HG03354 (cell line): ENCODE measurements at regions not wholly inside any gene's neighbourhood (a gene's known extent, or its start where the extent isn't known, plus 50 kb on each side); places are given as distances from the start of the nearest gene placed in this dataset.

Experiments used
- ATAC-seq: cut with Tn5 transposase; IDR thresholded peaks from one replicate; pipeline ENCODE4 v1.9.1; 2021; ENCODE audit warnings: mild to moderate bottlenecking; ENCODE audit not compliant: unreplicated experiment, poor library complexity, severe bottlenecking

DNA sequence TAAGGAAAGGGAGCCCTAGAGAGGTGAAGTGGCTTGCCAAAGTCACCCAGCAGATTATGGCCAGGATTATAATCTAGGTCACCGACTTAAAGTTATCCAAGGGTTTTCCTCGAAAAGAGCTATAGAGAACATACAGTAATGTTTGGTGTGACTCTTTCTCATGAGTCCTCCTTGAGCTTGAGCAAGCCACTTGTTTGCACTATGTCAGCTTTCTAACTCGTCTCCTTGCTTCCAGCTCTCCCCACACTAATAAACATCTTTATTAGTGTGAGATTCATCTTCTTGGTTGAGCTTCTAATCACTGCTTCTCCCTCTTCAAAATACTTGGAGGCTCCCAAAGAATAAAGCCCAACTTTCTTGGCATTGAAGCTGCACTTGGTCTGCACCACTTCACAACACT, 390.0 kb upstream of the USP24 start:
- no peak for ATAC-seq

DNA sequence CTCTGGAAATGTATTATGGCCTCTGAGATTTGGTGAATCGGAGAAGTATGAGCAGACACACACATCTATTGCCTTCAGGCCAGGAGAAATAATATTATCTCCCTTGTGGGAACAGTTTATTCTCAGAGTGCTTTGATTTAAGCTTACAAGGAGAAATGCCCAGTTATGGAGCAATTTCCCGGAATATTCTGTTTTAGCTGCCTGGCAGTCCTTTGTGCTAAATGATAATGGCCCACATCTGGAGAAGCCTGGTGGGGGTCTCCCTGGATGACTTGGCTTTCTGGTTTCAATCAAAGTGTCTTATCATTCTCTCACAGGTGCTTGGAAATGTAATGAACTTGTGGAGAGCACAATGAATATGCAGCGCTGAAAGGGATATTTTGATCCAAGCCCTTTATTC, 389.6 kb upstream of the USP24 start:
- no peak for ATAC-seq

DNA sequence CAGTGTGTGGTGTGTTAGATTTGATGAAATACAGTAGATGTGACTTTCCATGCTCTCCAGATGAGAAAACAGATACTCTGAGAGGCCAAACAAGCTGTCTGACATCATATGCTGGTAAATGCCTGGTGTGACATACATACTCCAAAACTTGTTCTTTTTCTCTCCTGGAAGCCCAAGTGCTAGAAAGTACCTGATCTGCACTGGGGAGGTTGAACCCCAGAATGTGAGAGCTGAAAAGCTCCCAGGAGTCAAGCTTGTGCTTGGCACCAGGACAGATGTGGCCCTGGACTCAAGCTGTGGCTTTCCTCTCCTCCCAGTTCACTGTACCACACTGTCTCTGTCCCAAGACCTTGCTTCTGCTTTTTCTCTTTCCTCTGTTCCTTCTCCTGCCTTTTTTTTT, 389.0 kb upstream of the USP24 start:
- ATAC-seq = no peak

DNA sequence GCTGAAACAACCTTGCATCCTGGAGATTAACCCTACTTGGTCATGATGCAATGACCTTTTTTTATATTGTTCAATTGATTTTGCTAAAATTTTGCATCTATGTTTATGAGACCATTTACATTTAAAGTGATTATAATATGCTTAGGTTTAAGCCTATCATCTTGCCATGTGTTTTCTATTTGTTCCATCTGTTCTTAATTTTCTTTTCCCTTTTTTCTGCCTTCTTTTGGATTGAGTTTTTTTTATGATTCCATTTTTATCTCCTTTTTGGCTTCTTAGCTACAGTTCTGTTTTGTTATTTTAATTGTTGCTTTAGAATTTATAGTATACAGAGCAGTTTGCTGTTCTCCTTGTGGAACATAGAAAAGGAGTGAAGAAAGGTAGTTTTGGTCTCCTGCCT, 385.1 kb upstream of the USP24 start:
- ATAC-seq = no peak

DNA sequence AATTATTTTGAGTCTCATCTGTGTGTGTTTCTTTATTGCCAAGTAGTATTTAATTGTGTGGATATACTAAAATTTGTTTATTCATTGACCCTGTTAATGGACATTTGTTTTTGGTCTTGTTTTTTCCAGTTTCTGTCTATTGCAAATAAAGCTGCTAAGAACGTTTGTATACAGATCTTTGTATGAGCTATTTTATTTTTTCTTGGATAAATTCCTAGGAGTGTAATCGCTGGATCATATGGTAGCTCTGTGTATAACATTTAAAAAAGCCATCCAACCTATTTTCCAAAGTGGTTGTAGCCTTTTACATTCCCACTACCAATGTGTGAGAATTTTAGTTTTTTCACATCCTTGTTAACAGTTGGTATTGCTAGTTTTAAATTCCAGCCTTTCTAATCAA, 382.7 kb upstream of the USP24 start:
- no peak for ATAC-seq

DNA sequence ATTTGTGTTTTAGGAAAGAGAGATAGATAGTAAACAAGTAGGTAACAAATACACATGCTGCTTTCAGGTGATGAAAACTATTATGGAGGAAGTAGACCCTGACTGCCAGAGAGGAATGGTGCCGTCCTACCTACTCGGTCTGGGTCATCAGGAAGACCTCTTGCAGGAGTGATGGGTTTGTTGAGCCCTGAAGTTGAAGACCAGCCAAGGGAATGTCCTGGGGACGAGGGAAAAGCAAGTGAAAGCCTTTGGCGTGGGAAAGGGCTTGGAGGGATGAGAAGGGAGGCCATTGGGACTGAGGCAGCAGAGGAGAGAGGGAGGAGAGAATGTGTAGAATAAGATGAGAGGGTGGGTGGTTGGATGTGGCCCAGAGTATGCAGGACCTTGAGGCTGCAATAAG, 379.5 kb upstream of the USP24 start:
- no peak for ATAC-seq

DNA sequence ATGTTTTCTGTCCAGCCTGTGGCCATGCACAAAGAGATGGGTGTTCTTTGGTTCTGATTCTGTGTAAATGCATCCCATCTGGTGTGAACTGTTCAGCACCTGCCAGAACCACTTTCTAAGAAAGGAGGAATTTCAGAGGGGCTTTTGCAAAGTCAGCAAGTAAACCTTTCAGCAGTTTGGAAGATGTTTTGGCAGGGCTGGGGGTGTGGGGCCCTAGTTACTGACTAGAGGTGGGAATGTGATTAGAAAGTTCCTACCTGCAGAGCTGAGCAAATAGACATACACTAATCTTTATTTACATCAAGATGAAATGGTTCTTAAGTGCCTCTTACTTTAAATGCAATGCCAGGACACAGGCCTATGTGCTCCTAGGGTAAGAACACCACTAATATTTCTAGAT, 378.1 kb upstream of the USP24 start:
- ATAC-seq = no peak

DNA sequence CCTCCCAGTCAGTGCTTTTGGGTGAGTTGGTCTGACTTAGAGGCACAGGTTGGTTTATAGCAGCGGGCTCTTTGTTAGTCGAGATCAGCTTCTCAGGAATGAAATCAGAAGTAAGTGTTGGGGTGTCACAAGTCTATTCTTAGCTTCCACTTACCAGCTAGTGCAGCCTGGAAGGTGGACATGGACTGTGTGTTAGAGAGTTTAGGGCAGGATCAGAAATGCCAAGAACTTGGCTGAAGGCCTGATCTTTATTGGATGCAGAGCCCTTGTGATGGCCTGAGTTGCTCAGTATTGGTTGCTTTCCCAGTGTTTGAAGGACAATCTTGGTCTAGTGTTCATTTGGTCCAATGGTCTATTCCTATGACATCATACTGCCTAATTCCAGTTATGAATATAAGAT, 377.0 kb upstream of the USP24 start:
- no peak for ATAC-seq

DNA sequence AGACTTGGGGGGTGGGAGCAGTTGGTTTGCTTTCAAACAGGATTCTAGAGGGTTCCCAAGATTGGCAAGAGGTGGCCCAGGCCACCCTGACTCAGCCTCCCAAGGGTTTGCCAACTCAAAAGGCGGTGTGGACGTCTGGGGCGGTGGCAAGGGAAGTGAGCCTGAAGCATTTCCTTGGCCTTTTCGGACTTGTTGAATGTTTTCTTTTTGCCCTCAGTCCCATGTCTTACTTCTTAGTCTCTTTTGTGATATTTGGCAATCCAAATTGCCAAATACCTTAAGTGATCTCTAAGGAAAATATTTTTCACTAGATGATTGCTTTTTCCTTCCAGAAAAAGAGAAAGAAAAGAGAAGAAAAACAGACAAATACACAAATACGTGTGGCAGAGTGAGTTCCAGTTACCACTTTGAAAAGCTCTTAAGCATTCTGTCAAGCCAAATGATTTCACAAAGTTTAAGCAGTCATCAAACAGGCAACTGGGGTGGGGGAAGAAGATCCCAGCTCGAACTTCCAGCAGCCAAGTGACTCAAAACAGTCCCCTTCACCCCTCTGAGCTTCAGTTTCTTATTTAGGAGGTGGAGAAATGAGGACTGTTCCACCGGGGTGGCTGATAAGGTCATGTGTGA, 374.6 kb upstream of the USP24 start:
- no peak for ATAC-seq

DNA sequence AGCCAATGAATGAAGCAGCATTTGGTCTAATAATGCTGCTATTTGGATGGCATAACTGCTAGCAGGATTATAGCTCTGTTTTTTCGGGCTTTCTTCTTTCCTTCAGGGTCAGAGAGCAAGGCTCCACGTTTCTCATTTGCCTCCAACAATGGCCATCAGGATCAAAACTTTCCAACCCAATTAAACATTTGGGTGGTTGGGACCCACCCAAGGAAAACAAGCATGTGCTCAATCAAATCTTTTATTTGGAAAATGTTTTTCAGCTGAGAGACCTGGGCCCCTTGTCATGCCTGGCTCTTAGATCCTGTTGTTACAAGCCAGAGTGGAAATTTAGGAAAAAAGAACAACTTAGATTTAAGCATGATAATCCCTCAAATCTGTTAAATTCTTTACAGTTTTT, 373.1 kb upstream of the USP24 start:
- no peak for ATAC-seq

DNA sequence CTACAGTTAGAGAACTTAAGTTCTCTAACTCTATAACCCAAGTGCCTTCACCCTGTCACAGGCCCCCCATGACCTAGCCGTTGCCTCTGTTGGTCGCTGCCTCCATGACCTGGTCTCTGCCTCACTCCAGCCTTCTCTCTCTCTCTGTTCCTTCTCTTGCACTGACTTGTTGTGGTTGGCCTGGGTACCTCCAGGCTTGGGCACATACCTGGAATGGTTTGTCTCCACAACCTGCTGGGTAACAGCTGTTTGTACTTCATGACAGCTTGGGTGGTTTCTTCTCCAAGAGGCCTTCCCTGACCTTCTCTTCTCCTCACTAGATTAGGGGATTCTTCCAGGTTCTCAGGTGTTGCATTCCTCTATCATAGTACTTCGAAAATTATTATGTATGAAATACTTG, 371.6 kb upstream of the USP24 start:
- no peak for ATAC-seq

DNA sequence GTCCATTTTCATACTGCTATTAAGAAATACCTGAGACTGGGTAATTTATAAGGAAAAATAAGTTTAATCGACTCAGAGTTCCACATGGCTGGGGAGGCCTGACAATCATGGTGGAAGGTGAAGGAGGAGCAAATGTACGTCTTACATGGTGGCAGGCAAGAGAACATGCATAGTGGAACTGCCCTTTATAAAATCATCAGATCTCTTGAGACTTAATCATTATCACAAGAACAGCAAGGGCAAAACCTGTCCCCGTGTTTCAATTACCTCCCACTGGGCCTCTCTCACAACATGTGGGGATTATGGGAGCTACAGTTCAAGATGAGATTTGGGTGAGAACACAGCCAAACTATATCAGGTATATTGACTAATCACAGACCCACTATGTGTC, 370.2 kb upstream of the USP24 start:
- ATAC-seq = no peak

DNA sequence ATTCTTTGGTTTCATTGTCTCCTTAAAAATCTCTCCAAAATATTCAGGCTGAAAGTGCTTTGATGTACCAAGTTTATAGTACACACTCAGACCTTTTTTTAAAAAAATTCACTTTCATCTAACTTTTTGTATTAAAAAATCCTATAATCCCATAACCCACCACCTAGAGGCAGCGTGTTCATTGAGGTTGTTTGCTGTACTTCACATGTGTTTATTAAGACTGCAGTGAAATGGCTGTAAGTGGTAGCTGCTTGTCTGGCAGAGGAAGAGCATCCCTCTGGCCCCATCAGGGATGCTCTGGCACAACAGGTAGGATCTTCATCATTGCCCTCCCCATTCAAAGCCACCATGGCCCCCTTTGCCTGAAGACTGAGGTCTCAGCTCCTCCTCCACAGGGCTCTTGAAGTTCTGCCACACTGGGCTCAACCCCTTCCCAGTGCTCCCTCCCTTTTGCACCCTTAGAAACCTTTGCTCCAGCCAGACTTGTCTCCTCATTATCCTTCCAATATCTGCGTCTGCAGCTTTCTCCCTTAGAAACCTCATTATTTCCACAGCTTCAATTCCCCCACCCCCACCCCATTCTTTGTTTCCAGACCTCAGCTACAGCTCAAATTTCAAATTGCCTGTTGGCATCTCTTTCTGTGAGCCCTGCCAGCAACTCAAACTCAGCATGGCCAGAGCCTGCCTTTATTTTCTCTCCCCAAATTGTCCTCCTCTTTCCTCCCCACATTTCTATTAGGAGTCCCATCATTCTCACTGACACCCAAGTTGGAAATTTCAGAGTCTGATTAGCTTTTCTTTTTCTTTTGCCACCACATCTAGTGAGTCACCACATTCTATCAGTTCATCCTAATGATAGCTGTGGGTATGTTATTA, 369.6 kb upstream of the USP24 start:
- no peak for ATAC-seq

DNA sequence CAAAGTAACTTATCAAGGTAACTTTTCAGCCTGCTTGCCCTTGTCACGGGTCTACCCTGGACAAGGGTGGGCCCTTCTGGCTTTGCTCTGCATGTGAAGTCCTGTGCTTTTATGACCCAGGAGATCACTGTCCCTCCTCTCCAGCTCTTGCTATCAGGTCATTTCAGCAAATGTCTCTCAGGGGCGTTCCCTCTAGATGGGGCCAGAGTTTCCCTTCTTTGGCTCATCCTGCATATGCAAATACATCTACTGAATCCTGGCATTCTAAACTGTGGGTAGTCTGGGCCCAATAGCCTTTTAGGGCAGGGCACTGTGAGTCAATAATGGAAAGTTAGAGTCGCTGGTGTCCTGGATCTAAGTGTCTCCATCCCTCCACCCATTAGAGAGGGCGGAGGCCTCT, 366.9 kb upstream of the USP24 start:
- ATAC-seq = no peak

DNA sequence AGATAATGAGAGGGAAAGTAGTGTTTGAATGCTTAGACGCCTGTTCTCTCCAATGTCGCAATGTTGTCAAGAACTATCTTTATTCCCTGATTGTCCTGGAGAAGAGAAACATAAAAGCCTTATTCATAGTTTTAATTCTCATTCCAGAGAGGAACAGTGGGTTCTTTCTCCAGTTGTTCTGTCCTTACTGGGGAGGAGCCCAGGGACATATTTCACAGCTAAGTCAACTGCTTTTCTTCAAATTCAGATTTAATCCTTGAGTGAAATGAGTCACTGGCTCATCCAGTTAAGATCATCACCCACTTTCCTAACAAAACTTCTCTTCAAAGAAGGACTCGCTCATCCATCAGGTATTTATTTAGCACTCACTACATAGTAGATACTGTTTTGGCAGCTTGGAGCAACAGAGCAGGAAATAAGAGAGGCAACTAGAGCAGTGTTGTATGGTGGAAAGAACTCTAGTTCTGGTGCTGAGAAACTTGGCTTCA, 365.7 kb upstream of the USP24 start:
- ATAC-seq = no peak

DNA sequence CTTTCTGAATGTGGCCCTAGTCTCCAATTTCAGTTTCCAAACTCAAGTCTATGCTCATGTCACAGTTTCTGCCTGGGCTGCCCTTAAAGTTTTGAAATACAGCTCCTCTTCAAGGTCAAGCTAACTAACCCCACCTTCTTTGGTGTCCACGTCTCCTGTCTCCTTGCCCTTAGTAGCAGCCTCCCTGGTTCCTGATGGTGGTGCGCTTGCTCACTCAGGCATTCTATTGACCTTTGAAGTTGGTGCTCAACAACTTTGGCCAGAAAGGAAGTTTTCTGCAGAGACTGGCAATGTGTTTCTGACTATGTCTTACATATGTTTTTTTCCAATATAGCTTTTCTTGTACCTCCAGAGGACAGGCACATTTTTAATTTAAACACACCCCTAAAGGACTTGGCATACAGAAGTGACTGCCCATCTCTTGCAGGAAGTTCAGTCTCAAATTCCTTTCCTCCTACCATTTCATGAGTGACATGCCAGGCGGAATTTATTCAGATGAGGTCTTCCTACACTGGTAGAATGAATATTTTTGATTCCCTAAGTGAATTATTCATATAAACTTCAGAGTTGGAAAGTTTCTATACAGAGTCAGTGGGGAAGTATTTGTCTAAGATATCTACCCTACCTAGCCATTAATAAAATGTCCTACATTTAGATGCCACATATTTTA, 364.3 kb upstream of the USP24 start:
- ATAC-seq = no peak

DNA sequence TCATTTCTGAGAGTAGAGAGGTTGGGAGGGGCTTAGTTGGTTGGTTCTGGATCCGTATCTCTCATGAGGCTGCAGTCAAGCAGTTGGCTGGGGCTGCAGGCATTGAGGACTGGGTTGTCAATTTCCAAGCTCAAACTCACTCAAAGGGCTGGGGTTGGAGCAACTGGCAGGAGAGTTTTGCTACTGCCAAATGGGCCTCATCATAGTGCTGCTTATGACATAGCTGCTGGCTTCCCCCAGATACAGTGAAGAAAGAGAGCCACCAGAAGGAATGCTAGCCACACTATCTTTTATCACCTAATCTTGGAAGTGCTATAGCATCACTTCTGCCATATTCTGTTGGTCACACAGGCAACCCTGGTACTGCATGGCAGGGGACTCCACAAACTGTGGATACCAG, 363.5 kb upstream of the USP24 start:
- no peak for ATAC-seq

DNA sequence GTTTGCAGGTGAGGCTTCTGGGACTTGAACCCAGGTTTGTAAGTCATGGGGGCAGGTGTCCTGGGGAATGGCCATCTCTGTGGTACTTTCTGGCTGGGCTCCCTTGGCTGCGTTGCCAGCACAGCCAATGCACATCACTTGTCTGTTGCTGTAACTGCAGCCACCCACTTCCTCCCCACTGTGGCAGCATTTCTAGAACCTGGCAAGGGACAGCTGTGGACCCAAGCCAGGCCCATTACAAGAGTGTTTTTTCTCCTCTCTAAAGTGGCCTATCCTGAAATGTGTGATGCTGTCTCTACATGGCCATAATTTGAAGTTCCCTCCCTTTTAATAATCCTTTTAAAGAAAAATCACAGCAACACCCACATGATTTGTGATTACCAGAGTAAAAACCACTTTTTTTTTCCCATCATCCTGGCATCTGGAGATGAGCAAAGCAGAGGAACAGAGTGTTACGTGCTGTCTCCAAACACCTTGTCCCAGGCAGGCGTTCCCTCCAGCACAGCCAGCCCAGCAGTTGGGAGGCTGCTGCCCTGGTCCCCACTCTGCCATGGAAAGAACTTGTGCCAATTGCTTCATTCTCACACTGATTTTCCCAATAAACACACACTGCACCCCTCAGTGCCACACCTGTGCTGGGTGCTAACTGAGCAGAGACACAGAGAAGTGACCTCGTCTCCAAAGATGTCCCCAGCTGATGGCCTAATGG, 360.6 kb upstream of the USP24 start:
- no peak for ATAC-seq

DNA sequence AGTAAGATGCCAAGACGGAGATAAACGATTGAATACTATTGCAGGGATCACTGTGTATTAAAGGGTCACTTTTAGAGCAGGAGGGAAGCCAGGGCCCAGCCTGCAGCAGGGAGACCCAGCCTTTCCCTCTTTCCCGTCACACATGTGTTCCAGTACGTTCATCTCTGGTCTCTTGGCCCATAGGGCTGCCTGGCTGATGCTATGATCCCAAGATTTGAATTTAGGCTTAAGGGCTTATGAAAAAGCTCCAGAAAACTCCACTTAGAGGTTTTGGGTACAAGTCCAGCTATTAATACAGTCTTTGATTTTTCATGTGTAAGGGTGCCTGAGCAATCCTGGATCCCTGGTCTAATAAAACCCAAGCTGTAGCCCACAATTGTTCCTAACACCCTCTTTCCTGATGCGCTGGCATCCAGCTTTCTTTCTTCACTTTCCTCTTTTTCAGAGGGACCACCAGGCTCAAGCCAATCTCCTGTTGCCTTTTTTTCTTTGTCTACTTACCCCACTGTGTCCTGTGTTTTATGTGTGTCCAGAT, 359.6 kb upstream of the USP24 start:
- no peak for ATAC-seq
